ENCODE measurements at regions not wholly inside any gene's neighbourhood (a gene's known extent, or its start where the extent isn't known, plus 50 kb on each side); places are given as distances from the start of the nearest gene placed in this dataset.

DNA sequence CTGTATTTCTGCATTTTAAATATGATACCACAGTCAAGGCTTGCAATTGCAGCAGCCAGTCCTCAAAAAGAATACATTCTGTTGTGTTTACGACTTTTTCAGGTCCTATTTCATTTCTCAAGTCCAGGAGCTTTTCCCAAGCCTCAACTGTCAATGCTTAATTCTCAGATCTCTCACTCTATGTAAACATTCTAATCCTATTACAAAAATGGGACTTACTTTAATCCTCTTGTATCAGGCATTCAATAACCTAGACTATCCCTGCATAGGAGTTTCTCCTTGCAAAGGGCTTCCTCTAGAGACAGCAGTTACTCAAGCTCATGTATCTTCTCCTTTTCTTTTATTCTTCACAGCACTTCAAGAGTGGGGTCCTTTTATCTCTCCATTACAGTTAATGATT is 1293.0 kb downstream of the GRIK2 start:
- TF ChIP-seq, protein P1, sequence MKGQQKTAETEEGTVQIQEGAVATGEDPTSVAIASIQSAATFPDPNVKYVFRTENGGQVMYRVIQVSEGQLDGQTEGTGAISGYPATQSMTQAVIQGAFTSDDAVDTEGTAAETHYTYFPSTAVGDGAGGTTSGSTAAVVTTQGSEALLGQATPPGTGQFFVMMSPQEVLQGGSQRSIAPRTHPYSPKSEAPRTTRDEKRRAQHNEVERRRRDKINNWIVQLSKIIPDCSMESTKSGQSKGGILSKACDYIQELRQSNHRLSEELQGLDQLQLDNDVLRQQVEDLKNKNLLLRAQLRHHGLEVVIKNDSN (IDR thresholded peaks at IDR 0.05), result no peak

DNA sequence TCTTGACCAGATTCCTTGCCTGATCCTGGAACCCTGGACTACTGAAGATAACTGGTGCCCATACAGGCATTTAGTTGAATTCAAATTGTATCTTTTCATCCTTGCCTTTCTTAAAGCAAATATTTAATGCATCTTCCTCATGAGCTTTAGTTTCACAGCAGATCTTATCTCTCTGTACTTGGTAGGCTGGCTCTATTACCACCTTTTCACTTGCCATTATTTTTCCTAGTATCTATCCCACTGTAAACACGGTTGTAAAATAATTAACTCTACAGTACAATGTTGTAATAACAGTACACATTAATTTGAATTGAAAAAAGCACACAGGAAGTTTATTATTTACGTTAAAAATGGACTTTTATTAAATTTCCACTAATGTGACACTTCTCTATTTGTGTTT is 1286.9 kb downstream of the GRIK2 start:
- no peak for TF ChIP-seq TAF1 (IDR thresholded peaks at IDR 0.05; ENCODE audit: low read depth)
- no peak for TF ChIP-seq RAD21 (IDR thresholded peaks at IDR 0.05; ENCODE audit: low read depth)
- TF ChIP-seq, protein P2, sequence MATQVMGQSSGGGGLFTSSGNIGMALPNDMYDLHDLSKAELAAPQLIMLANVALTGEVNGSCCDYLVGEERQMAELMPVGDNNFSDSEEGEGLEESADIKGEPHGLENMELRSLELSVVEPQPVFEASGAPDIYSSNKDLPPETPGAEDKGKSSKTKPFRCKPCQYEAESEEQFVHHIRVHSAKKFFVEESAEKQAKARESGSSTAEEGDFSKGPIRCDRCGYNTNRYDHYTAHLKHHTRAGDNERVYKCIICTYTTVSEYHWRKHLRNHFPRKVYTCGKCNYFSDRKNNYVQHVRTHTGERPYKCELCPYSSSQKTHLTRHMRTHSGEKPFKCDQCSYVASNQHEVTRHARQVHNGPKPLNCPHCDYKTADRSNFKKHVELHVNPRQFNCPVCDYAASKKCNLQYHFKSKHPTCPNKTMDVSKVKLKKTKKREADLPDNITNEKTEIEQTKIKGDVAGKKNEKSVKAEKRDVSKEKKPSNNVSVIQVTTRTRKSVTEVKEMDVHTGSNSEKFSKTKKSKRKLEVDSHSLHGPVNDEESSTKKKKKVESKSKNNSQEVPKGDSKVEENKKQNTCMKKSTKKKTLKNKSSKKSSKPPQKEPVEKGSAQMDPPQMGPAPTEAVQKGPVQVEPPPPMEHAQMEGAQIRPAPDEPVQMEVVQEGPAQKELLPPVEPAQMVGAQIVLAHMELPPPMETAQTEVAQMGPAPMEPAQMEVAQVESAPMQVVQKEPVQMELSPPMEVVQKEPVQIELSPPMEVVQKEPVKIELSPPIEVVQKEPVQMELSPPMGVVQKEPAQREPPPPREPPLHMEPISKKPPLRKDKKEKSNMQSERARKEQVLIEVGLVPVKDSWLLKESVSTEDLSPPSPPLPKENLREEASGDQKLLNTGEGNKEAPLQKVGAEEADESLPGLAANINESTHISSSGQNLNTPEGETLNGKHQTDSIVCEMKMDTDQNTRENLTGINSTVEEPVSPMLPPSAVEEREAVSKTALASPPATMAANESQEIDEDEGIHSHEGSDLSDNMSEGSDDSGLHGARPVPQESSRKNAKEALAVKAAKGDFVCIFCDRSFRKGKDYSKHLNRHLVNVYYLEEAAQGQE (IDR thresholded peaks at IDR 0.05; ENCODE audit: low read depth), result no peak
- TF ChIP-seq YY1 (IDR thresholded peaks at IDR 0.05; ENCODE audit: low read depth), result no peak
- no peak for TF ChIP-seq TCF12 (IDR thresholded peaks at IDR 0.05; ENCODE audit: low read depth)
- TF ChIP-seq TEAD4 (IDR thresholded peaks at IDR 0.05), result no peak
- TF ChIP-seq EGR1 (IDR thresholded peaks at IDR 0.05), result no peak
- TF ChIP-seq CREB1 (IDR thresholded peaks at IDR 0.05; ENCODE audit: low read depth), result no peak
- no peak for TF ChIP-seq EP300 (IDR thresholded peaks at IDR 0.05; ENCODE audit: borderline replicate concordance)
- TF ChIP-seq NFIC (IDR thresholded peaks at IDR 0.05), result no peak

DNA sequence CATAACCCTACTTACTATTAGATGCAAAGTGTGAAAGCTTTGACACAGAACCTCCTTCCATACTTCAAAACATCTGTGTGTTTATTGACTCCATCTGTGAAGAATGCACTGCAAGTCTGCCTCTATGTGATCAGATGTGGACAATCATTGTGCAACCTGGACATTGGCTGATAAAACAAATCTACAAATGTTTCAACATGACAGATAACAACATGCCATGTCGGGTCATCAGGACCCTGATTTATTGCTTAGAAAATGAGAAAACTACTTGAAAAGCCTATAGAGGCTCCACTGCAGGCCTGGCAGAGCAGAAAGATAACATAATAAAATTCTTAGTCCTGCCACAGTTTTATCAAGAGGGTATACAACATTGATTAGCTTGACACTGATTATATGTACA is 1286.4 kb downstream of the GRIK2 start:
- TF ChIP-seq YY1 (IDR thresholded peaks at IDR 0.05; ENCODE audit: low read depth) (no peak), EGR1 (IDR thresholded peaks at IDR 0.05) (no peak), RAD21 (IDR thresholded peaks at IDR 0.05; ENCODE audit: low read depth) (no peak), TAF1 (IDR thresholded peaks at IDR 0.05; ENCODE audit: low read depth) (no peak), ZBTB7A (IDR thresholded peaks at IDR 0.05; ENCODE audit: low read depth) (no peak), CEBPB (IDR thresholded peaks at IDR 0.05) (no peak), TEAD4 (IDR thresholded peaks at IDR 0.05) (no peak), NFIC (IDR thresholded peaks at IDR 0.05) (no peak), FOXM1 (IDR thresholded peaks at IDR 0.05; ENCODE audit: borderline replicate concordance, low read depth) (no peak), CREB1 (IDR thresholded peaks at IDR 0.05; ENCODE audit: low read depth) (no peak), TCF12 (IDR thresholded peaks at IDR 0.05; ENCODE audit: low read depth) (no peak), EP300 (IDR thresholded peaks at IDR 0.05; ENCODE audit: borderline replicate concordance) (no peak)
- TF ChIP-seq, protein P2 (IDR thresholded peaks at IDR 0.05; ENCODE audit: low read depth), result no peak
- TF ChIP-seq, protein P3, sequence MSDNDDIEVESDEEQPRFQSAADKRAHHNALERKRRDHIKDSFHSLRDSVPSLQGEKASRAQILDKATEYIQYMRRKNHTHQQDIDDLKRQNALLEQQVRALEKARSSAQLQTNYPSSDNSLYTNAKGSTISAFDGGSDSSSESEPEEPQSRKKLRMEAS (IDR thresholded peaks at IDR 0.05), result no peak
- TF ChIP-seq, protein P1 (IDR thresholded peaks at IDR 0.05), result no peak

DNA sequence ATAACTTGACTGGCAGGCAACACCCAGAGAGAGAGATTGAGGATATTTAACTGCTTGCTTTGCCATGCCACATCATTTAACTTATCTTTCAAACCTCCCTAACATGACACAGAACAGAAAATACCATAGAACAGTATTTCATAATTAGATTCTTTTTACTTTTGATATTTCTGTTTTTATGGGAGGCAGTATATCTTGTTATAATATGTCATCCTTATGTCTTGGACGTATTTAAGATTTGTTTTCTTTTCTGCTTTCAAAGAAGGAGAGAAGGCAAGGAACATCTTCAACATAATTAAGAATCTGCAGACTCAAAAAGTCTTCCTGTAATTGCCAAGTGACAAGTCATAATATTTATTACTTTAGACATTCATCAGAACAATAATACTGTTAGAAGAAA is 1283.7 kb downstream of the GRIK2 start:
- TF ChIP-seq CREB1 (IDR thresholded peaks at IDR 0.05; ENCODE audit: low read depth) (no peak), ZBTB7A (IDR thresholded peaks at IDR 0.05; ENCODE audit: low read depth) (no peak), YY1 (IDR thresholded peaks at IDR 0.05; ENCODE audit: low read depth) (no peak), TCF12 (IDR thresholded peaks at IDR 0.05; ENCODE audit: low read depth) (no peak), TAF1 (IDR thresholded peaks at IDR 0.05; ENCODE audit: low read depth) (no peak), TEAD4 (IDR thresholded peaks at IDR 0.05) (no peak), RAD21 (IDR thresholded peaks at IDR 0.05; ENCODE audit: low read depth) (no peak), NFIC (IDR thresholded peaks at IDR 0.05) (no peak), CEBPB (IDR thresholded peaks at IDR 0.05) (no peak), FOXM1 (IDR thresholded peaks at IDR 0.05; ENCODE audit: borderline replicate concordance, low read depth) (no peak), EGR1 (IDR thresholded peaks at IDR 0.05) (no peak), EP300 (IDR thresholded peaks at IDR 0.05; ENCODE audit: borderline replicate concordance) (no peak)
- TF ChIP-seq, protein P3 (IDR thresholded peaks at IDR 0.05), result no peak
- TF ChIP-seq, protein P1 (IDR thresholded peaks at IDR 0.05), result no peak
- TF ChIP-seq, protein P2 (IDR thresholded peaks at IDR 0.05; ENCODE audit: low read depth), result no peak

Data from Ishikawa (cell line).